ENCODE measurements at regions not wholly inside any gene's neighbourhood (a gene's known extent, or its start where the extent isn't known, plus 50 kb on each side); places are given as distances from the start of the nearest gene placed in this dataset.

DNA sequence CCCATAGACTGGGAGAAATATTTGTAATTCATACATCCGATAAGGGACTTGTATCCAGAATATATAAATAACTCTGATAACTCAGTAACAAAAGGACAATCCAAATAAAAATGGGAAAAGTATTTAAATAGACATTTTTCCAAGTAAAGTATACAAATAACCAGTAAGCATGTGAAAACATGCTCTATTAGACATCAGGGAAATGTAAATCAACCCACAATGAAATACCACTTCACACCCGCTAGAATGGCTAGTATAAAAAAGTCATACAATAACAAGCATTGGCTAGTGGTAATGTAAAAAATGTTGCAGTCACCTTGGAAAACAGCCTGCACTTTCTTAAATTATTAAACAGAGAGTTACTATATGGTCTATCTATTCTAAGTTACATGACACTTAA is 650.7 kb downstream of the C12orf50 start:
- Mint-ChIP-seq H3K4me3 (ENCODE audit: unreplicated experiment) (no peak overlapping the region), H3K9me3 (ENCODE audit: unreplicated experiment) (no peaks in the 10 kb centered on the region), H3K36me3 (ENCODE audit: unreplicated experiment) (no peaks in the 10 kb centered on the region), H3K27ac (ENCODE audit: unreplicated experiment) (no peak overlapping the region), H3K4me1 (ENCODE audit: low read depth, unreplicated experiment) (no peaks in the 10 kb centered on the region), H3K27me3 (ENCODE audit: unreplicated experiment) (no peaks in the 10 kb centered on the region)
- no peak for DNase-seq
- TF ChIP-seq CTCF (IDR thresholded peaks at IDR 0.05; ENCODE audit: partially characterized antibody, unreplicated experiment) = no peak

DNA sequence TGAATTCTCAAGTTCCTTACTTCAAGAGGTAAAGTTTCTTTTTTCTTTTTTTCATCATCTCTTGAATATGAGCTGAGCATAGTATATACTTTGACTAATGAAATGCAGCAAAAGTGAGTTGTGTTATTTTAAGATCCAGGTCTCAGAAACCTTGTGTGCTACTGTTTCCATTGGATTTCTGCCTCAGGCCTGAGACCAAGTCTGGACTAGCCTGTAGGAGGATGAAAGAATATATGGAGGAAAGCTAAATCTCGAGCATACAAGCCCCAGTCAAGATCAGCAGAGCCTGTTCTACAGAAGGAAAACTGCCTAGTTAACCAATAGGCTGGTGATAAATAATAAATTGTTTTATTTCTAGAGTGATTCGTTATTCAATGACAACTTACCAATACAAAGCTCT is 652.5 kb downstream of the C12orf50 start:
- Mint-ChIP-seq H3K4me1 (ENCODE audit: low read depth, unreplicated experiment) (no peaks in the 10 kb centered on the region), H3K9me3 (ENCODE audit: unreplicated experiment) (no peaks in the 10 kb centered on the region), H3K27me3 (ENCODE audit: unreplicated experiment) (no peaks in the 10 kb centered on the region), H3K27ac (ENCODE audit: unreplicated experiment) (no peak overlapping the region), H3K36me3 (ENCODE audit: unreplicated experiment) (no peaks in the 10 kb centered on the region), H3K4me3 (ENCODE audit: unreplicated experiment) (no peak overlapping the region)
- DNase-seq = no peak
- TF ChIP-seq CTCF (IDR thresholded peaks at IDR 0.05; ENCODE audit: partially characterized antibody, unreplicated experiment) = no peak

- Mint-ChIP-seq H3K4me3 (ENCODE audit: unreplicated experiment) (no peak overlapping the region), H3K27ac (ENCODE audit: unreplicated experiment) (no peak overlapping the region), H3K27me3 (ENCODE audit: unreplicated experiment) (no peaks in the 10 kb centered on the region), H3K36me3 (ENCODE audit: unreplicated experiment) (no peaks in the 10 kb centered on the region), H3K9me3 (ENCODE audit: unreplicated experiment) (no peaks in the 10 kb centered on the region), H3K4me1 (ENCODE audit: low read depth, unreplicated experiment) (no peaks in the 10 kb centered on the region)
- DNase-seq = no peak
- no peak for TF ChIP-seq CTCF (IDR thresholded peaks at IDR 0.05; ENCODE audit: partially characterized antibody, unreplicated experiment)
Observed at GRCh38 chr12:87369161-87369560, 660.0 kb downstream of the C12orf50 start.

GRCh38 chr12:87368259-87368658 is 660.9 kb downstream of the C12orf50 start:
- no peak for DNase-seq
- no peak overlapping the region for H3K27ac Mint-ChIP-seq (ENCODE audit: unreplicated experiment)
- H3K9me3 Mint-ChIP-seq (ENCODE audit: unreplicated experiment) = no peaks in the 10 kb centered on the region
- H3K27me3 Mint-ChIP-seq (ENCODE audit: unreplicated experiment) = no peaks in the 10 kb centered on the region
- no peaks in the 10 kb centered on the region for H3K36me3 Mint-ChIP-seq (ENCODE audit: unreplicated experiment)
- H3K4me3 Mint-ChIP-seq (ENCODE audit: unreplicated experiment) = no peak overlapping the region
- H3K4me1 Mint-ChIP-seq (ENCODE audit: low read depth, unreplicated experiment) = no peaks in the 10 kb centered on the region
- no peak for TF ChIP-seq CTCF (IDR thresholded peaks at IDR 0.05; ENCODE audit: partially characterized antibody, unreplicated experiment)

GRCh38 chr12:87365423-87365822 is 663.8 kb downstream of the C12orf50 start:
- TF ChIP-seq CTCF (IDR thresholded peaks at IDR 0.05; ENCODE audit: partially characterized antibody, unreplicated experiment) = no peak
- H3K27me3 Mint-ChIP-seq (ENCODE audit: unreplicated experiment) = peaks cover 1% of the 10 kb centered on the region

More at GRCh38 chr12:87365423-87365822, 663.8 kb downstream of the C12orf50 start:
- no peak overlapping the region for H3K4me3 Mint-ChIP-seq (ENCODE audit: unreplicated experiment)
- no peaks in the 10 kb centered on the region for H3K4me1 Mint-ChIP-seq (ENCODE audit: low read depth, unreplicated experiment)
- no peaks in the 10 kb centered on the region for H3K9me3 Mint-ChIP-seq (ENCODE audit: unreplicated experiment)
- H3K36me3 Mint-ChIP-seq (ENCODE audit: unreplicated experiment) = no peaks in the 10 kb centered on the region
- H3K27ac Mint-ChIP-seq (ENCODE audit: unreplicated experiment) = no peak overlapping the region
- DNase-seq = no peak

All from glutamatergic neuron (in vitro differentiated cells).